Keratinocyte (primary cell): ENCODE measurements at regions not wholly inside any gene's neighbourhood (a gene's known extent, or its start where the extent isn't known, plus 50 kb on each side); places are given as distances from the start of the nearest gene placed in this dataset.

ENCODE experiments used
- CTCF ChIP-seq, 3 experiments: IDR thresholded peaks in 1 of 3; conservative IDR thresholded peaks in 1 of 3; optimal IDR thresholded peaks in 1 of 3; 2 replicates in 2 of 3; 3 replicates in 1 of 3; pipeline versions ENCODE3 to v1.5.1; 2011; ENCODE audit warnings: low read length in 3 of 3, mild to moderate bottlenecking in 3 of 3, moderate library complexity in 2 of 3, control low read depth in 1 of 3, inconsistent platforms in 1 of 3; ENCODE audit not compliant: insufficient read depth in 2 of 3; ENCODE audit errors: extremely low read depth in 1 of 3
- EZH2 ChIP-seq: IDR thresholded peaks from one replicate; pipeline ENCODE4 v1.6.1; 2012; ENCODE audit warnings: inconsistent platforms, mild to moderate bottlenecking, low read length, moderate library complexity

- TF ChIP-seq CTCF (optimal IDR thresholded peaks at IDR 0.05 in 1 of 3, IDR thresholded peaks at IDR 0.05 in 1 of 3, conservative IDR thresholded peaks at IDR 0.05 in 1 of 3; ENCODE audit: extremely low read depth in 1 of 3, insufficient read depth in 2 of 3, low read length in 3 of 3) (no peak), EZH2 (no peak)
Observed at GRCh38 chr7:82677493-82677892, 233.9 kb upstream of the CACNA2D1 start.
